Esophagus muscularis mucosa (tissue), 4 donors: ENCODE measurements at regions not wholly inside any gene's neighbourhood (a gene's known extent, or its start where the extent isn't known, plus 50 kb on each side); places are given as distances from the start of the nearest gene placed in this dataset.

Experiments used
- DNase-seq: peaks from one replicate; pipeline ENCODE4 v3.0.0-alpha.2; 2017; ENCODE audit errors: extremely low spot score
- H3K27ac ChIP-seq, 4 donors: fragments of 200-600 bp; sonication (generic); replicated peaks in 1 of 4; 1 replicate in 3 of 4; 2 replicates in 1 of 4; pipeline ENCODE4 v1.5.1; 2016 to 2019; ENCODE audit warnings: mild to moderate bottlenecking in 1 of 4
- H3K27me3 ChIP-seq, 4 donors: fragments of 200-600 bp; sonication (generic); one replicate each; pipeline versions ENCODE4 v1.5.1 to v1.6.0; 2016 to 2019
- H3K36me3 ChIP-seq, 4 donors: fragments of 200-600 bp; sonication (generic); one replicate each; pipeline ENCODE4 v1.5.1; 2016 to 2019
- H3K4me1 ChIP-seq, 4 donors: fragments of 200-600 bp; sonication (generic); one replicate each; pipeline ENCODE4 v1.5.1; 2016 to 2019
- H3K4me3 ChIP-seq, 4 donors: fragments of 200-600 bp; sonication (generic); 1 replicate in 2 of 4; 2 replicates in 2 of 4; pipeline ENCODE4 v1.5.1; 2016 to 2019; ENCODE audit warnings: mild to moderate bottlenecking in 4 of 4, moderate library complexity in 1 of 4
- H3K9me3 ChIP-seq, 4 donors: fragments of 200-600 bp; sonication (generic); 1 replicate in 3 of 4; 2 replicates in 1 of 4; pipeline ENCODE4 v1.5.1; 2016 to 2019
- CTCF ChIP-seq, 3 experiments: fragments of 200-600 bp in 2 of 3; fragments of 450-650 bp in 1 of 3; sonication (generic) in 2 of 3; IDR thresholded peaks; one replicate each; pipeline ENCODE4 v1.5.1; 2017 to 2019; ENCODE audit warnings: antibody characterized with exemption in 3 of 3, mild to moderate bottlenecking in 2 of 3, moderate library complexity in 1 of 3
- EP300 ChIP-seq: sonication (generic); formaldehyde crosslinking; IDR thresholded peaks from one replicate; pipeline ENCODE4 v1.6.1; 2017; ENCODE audit warnings: antibody characterized with exemption
- POLR2A ChIP-seq: fragments of 450-650 bp; IDR thresholded peaks from one replicate; pipeline ENCODE4 v1.6.1; 2017; ENCODE audit warnings: antibody characterized with exemption, moderate library complexity, mild to moderate bottlenecking, low read depth
- POLR2AphosphoS5 ChIP-seq, 2 donors: sonication (generic); formaldehyde crosslinking; IDR thresholded peaks; one replicate each; pipeline ENCODE4 v1.6.1; 2017; ENCODE audit warnings: antibody characterized with exemption in 2 of 2
- WGBS: methylation state at CpG from one replicate; pipeline ENCODE4 v1.1.5; 2018; 5-methylcytosine and 5-hydroxymethylcytosine counted together
- intact Hi-C: fragments of 100-400 bp; cut with DNase I; formaldehyde crosslinking; loops from one replicate; pipeline ENCODE4 v1.15.1; 2023

GRCh38 chr6:98724537-98724936 lies 109.8 kb upstream of the POU3F2 start:
- Histone ChIP-seq H3K4me1 (no peaks in the 10 kb centered on the region), H3K27me3 (peaks cover 0 to 3% (median 0%) of the 10 kb centered on the region in 4 donors), H3K9me3 (no peaks in the 10 kb centered on the region), H3K27ac (no peak overlapping the region), H3K4me3 (no peak overlapping the region), H3K36me3 (no peaks in the 10 kb centered on the region)
- TF ChIP-seq POLR2AphosphoS5 (IDR thresholded peaks at IDR 0.05) = no peak
- no peak for TF ChIP-seq EP300
- no peak for TF ChIP-seq CTCF (IDR thresholded peaks at IDR 0.05)
- no peak for TF ChIP-seq POLR2A
- no peak for DNase-seq
- intact Hi-C loops = no loop called here

GRCh38 chr6:98747273-98747672 lies 87.1 kb upstream of the POU3F2 start:
- DNase-seq = no peak
- 63% methylated on average over 1 of the region's 1 CpG for WGBS
- no peaks in the 10 kb centered on the region for H3K4me1 ChIP-seq
- H3K36me3 ChIP-seq = no peaks in the 10 kb centered on the region
- TF ChIP-seq POLR2A = no peak
- no peak for TF ChIP-seq CTCF (IDR thresholded peaks at IDR 0.05)
- no peak for TF ChIP-seq EP300
- no peak for TF ChIP-seq POLR2AphosphoS5 (IDR thresholded peaks at IDR 0.05)
- no peaks in the 10 kb centered on the region for H3K27me3 ChIP-seq
- no peak overlapping the region for H3K27ac ChIP-seq
- H3K4me3 ChIP-seq = no peak overlapping the region
- H3K9me3 ChIP-seq = no peaks in the 10 kb centered on the region
- intact Hi-C loops = no loop called here

DNA sequence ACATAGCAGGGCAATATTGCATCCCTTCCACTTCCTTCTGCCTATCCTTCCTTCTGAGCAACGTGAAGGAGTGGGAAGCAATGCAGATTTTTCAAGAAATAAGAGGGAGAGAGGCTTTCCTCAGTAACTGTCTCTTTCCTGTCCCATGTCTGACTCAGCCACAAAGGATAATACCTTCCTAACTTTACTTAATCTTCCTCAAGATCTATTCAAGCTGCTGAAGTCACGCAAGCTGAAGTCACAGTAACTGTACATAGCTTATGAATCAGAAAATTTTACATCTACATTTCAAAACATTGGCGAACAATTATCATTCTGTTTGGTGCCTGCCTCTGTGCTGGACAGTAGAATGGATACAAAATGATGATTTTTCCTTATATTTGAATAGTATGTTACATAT lies 86.4 kb upstream of the POU3F2 start:
- intact Hi-C loops = no loop called here
- no peak for DNase-seq

DNA sequence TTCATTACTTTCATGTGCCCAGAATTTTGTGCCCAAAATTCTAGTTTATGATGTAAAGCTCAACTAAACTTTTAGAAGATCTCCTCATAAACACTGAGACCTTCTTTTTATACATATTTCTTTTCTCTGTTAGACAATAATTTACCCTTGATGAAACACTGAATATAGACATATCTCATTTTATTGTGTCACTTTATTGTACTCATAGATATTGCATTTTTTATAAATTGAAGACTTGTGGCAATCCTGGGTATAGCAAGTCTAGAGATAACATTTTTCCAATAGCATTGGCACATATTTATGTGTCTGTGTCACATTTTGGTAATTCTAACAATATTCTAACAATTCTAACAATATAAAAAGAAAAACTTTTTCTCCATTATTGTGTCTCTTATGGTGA lies 74.9 kb upstream of the POU3F2 start:
- intact Hi-C loops = no loop called here

More for the DNA sequence above, 86.4 kb upstream of the POU3F2 start:
- H3K4me1 ChIP-seq = no peaks in the 10 kb centered on the region
- H3K4me3 ChIP-seq = no peak overlapping the region
- no peaks in the 10 kb centered on the region for H3K9me3 ChIP-seq
- H3K36me3 ChIP-seq = no peaks in the 10 kb centered on the region
- 58% methylated on average over 3 of the region's 3 CpGs for WGBS
- no peaks in the 10 kb centered on the region for H3K27me3 ChIP-seq
- no peak overlapping the region for H3K27ac ChIP-seq
- TF ChIP-seq POLR2AphosphoS5 (IDR thresholded peaks at IDR 0.05) (no peak), POLR2A (no peak), EP300 (no peak), CTCF (IDR thresholded peaks at IDR 0.05) (no peak)

More for the DNA sequence above, 74.9 kb upstream of the POU3F2 start:
- no peaks in the 10 kb centered on the region for H3K27me3 ChIP-seq
- H3K36me3 ChIP-seq = no peaks in the 10 kb centered on the region
- H3K4me1 ChIP-seq = no peaks in the 10 kb centered on the region
- H3K9me3 ChIP-seq = peaks cover 0 to 9% (median 0%) of the 10 kb centered on the region in 4 donors
- no peak for DNase-seq
- H3K4me3 ChIP-seq = no peak overlapping the region
- H3K27ac ChIP-seq = no peak overlapping the region
- TF ChIP-seq EP300 = no peak
- no peak for TF ChIP-seq POLR2A
- no peak for TF ChIP-seq CTCF (IDR thresholded peaks at IDR 0.05)
- TF ChIP-seq POLR2AphosphoS5 (IDR thresholded peaks at IDR 0.05) = no peak
